SK-N-SH (cell line): ENCODE measurements at regions not wholly inside any gene's neighbourhood (a gene's known extent, or its start where the extent isn't known, plus 50 kb on each side); places are given as distances from the start of the nearest gene placed in this dataset.

ENCODE experiments used
- FOXM1 ChIP-seq: IDR thresholded peaks from 2 replicates; pipeline ENCODE4 v1.4.0; 2012; ENCODE audit warnings: low read depth, mild to moderate bottlenecking
- RFX5 ChIP-seq: IDR thresholded peaks from 2 replicates; pipeline ENCODE4 v1.6.1; 2012; ENCODE audit warnings: mild to moderate bottlenecking, improper control_type of control experiment, low read length
- TAF1 ChIP-seq: IDR thresholded peaks from 2 replicates; pipeline ENCODE4 v1.6.1; 2012; ENCODE audit warnings: low read depth, mild to moderate bottlenecking, low read length, moderate library complexity, borderline replicate concordance
- TF ChIP-seq, protein P1 (sequence below): fragments of 200-600 bp; sonication (generic); IDR thresholded peaks from 2 replicates; pipeline ENCODE4 v1.6.1; 2017; ENCODE audit warnings: antibody characterized with exemption, mild to moderate bottlenecking, moderate library complexity

DNA sequence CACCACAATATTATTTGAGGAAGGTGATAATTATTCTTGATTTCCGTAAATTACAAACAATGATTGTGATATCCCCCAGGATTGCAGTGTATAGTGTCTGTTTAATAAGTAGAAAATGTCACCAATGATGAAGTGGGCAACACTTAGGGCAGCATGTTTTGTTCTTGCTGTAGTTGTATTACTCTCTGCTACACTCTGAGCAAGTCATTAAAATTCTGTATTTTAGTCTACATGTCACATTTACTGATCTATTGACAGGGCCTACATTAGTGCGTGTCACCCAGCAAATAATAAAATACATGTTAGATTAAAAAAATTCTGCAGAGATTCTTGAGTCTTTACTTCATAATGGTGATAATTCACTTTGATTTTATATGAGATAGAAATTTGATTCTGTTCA lies 247.6 kb downstream of the TMX3 start:
- TF ChIP-seq, protein P1, sequence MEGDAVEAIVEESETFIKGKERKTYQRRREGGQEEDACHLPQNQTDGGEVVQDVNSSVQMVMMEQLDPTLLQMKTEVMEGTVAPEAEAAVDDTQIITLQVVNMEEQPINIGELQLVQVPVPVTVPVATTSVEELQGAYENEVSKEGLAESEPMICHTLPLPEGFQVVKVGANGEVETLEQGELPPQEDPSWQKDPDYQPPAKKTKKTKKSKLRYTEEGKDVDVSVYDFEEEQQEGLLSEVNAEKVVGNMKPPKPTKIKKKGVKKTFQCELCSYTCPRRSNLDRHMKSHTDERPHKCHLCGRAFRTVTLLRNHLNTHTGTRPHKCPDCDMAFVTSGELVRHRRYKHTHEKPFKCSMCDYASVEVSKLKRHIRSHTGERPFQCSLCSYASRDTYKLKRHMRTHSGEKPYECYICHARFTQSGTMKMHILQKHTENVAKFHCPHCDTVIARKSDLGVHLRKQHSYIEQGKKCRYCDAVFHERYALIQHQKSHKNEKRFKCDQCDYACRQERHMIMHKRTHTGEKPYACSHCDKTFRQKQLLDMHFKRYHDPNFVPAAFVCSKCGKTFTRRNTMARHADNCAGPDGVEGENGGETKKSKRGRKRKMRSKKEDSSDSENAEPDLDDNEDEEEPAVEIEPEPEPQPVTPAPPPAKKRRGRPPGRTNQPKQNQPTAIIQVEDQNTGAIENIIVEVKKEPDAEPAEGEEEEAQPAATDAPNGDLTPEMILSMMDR: no peak
- no peak for TF ChIP-seq FOXM1
- TF ChIP-seq TAF1: no peak
- TF ChIP-seq RFX5: no peak
